ENCODE measurements at regions not wholly inside any gene's neighbourhood (a gene's known extent, or its start where the extent isn't known, plus 50 kb on each side); places are given as distances from the start of the nearest gene placed in this dataset.

GRCh38 chr15:89400782-89401545, 66.3 kb upstream of the POLG start:
- no peak for TF ChIP-seq CTCF (IDR thresholded peaks at IDR 0.05)
- no peak for TF ChIP-seq ZFX (IDR thresholded peaks at IDR 0.05; ENCODE audit: borderline replicate concordance)

All from 22Rv1 (cell line).